DMS79 treated with DMSO at 0.1 percent for 48 hours (cell line): ENCODE measurements at regions not wholly inside any gene's neighbourhood (a gene's known extent, or its start where the extent isn't known, plus 50 kb on each side); places are given as distances from the start of the nearest gene placed in this dataset.
"Not testable (repeated sequence)": the region's sequence is repeated elsewhere in the genome, so short reads cannot be mapped to it uniquely, and the experiment has no call there.

Source experiments
- DNase-seq: peaks from one replicate; lab custom pipeline; 2025; lab: John Stamatoyannopoulos, UW

GRCh38 chr5:99019254-99019653 lies 90.4 kb upstream of the CHD1 start:
- no peak for DNase-seq

DNA sequence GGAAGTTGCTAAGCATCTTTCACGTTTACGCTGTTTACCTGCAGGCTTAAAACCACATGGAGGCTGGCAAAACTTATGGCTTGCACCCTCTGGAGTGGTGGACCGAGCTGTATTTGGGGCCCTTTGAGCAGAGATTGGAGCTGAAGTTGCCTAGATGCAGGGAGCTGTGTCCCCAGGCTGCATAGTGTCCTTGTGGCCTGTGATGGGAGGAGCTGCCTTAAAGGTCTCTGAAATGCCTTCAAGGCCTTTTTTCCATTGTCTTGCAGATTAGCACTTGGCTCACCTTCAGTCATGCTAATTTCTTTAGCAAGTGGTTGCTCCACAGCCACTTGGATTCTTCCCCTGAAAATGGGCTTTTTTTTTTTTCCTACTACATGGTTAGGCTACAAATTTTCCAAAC lies 81.5 kb upstream of the CHD1 start:
- DNase-seq = no peak

GRCh38 chr5:99008009-99008408 lies 79.2 kb upstream of the CHD1 start:
- not testable (repeated sequence) for DNase-seq

GRCh38 chr5:99005506-99005905 lies 76.7 kb upstream of the CHD1 start:
- no peak for DNase-seq

- no peak for DNase-seq
These were observed 76.2 kb upstream of the CHD1 start for GRCh38 chr5:99004960-99005359.

DNA sequence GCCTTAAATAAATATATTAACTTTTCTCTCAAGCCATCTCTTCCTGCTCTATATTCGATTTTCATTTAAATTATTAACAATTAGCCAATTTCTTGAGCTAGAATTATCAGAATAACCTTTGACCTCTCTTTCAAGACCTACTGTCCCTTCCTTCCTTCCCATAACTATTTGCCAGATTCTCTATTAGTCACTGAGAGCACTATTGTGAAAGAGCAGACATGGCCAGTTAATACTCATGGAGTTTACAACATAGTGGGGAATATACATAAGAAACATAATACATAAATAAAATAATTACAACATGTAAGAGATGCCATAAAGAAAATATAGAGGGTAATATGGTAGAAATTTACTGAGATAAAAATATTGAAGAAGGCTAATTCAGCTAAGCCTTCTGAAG lies 72.1 kb upstream of the CHD1 start:
- DNase-seq = no peak

DNA sequence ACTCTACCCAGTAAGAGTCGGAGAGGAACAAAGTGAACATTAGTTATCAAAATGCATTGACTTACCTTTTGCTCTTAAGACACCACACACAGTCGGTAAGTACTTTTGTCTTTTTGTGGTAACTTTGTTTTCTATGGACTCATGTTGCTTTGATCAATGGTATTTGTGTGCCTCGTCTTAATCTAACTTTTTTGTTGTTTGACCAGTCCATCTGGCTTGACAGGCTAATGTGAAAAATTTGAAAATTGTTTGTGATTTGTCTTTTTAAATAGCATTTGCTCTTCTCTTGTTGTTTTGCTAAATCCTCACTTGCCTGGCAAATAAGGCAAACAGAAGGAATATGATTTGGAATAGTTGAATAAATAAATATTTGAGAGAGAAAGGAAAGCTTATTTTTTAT lies 71.4 kb upstream of the CHD1 start:
- DNase-seq = no peak

DNA sequence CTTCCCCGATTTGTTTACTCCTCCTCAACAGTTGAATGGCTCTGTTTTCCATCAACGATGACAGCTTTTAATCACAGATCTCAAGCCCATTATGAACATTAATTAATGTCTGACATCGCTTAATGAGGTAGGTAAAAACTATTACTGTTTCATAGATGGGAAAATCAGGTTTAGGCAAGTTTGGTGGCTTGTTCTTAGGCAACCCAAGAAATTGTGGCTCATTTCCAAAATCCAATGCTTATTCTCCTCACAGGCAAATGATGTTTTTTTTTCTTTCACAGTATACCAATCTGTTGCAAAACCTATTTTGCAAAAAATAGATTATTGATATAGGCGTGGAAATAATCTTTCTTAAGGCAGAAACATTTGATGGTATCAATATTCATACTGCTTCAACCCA lies 70.8 kb upstream of the CHD1 start:
- no peak for DNase-seq

DNA sequence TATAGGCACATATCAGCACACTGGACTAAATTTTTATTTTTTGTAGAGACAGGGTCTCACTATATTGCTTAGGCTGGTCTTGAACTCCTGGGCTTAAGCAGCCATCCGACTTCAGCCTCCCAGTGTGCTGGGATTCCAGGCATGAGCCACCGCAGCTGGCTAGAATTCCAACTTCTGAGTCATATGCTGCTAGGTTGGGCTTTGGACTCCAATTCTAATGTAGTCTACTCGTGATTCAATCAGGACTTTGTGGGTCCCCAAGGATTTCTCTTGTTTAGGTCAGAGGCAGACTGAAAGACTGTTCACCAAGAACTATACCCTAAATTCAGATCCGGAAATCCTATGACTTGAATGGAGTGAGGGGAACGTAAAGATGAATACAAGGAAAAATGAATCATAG lies 68.2 kb upstream of the CHD1 start:
- DNase-seq = no peak

GRCh38 chr5:98994611-98995010 lies 65.8 kb upstream of the CHD1 start:
- DNase-seq = no peak

GRCh38 chr5:98993512-98993911 lies 64.7 kb upstream of the CHD1 start:
- no peak for DNase-seq

GRCh38 chr5:98992552-98992951 lies 63.7 kb upstream of the CHD1 start:
- no peak for DNase-seq

DNA sequence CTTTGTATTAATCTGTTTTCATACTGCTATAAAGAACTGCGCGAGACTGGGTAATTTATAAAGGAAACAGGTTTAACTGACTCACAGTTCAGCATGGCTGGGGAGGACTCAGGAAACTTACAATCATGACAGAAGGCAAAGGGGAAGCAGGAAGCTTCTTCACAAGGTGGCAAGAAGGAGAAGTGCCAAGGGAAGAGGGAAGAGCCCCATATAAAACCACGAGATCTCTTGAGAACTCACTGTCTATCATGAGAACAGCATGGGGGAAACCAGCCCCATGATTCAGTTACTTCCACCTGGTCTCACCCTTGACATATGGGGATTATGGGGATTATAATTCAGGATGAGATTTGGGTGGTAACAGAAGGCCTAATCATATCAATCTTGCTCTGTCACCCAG lies 60.9 kb upstream of the CHD1 start:
- no peak for DNase-seq

- no peak for DNase-seq
These were observed 57.8 kb upstream of the CHD1 start for GRCh38 chr5:98986587-98986986.

- no peak for DNase-seq
These were observed 54.1 kb upstream of the CHD1 start for GRCh38 chr5:98982880-98983279.
